IMR-90 (cell line): ENCODE measurements at regions not wholly inside any gene's neighbourhood (a gene's known extent, or its start where the extent isn't known, plus 50 kb on each side); places are given as distances from the start of the nearest gene placed in this dataset.

Experiments
- ATAC-seq: fragments of 200-7000 bp; cut with Tn5 transposase; 2 replicates; pipeline ENCODE4 v1.9.1; 2020; ENCODE audit warnings: low read depth, mild to moderate bottlenecking, moderate library complexity
- BruUV-seq: library from RNA; stranded (reverse); fragments of 400-500 nt; replicated peaks from 2 replicates; lab custom pipeline; 2021; lab: Mats Ljungman, UMichigan
- CTCF ChIA-PET: fragments of 300-600 bp; formaldehyde crosslinking; extraction: SDS; loops from one replicate; lab custom pipeline; 2021; ENCODE audit warnings: antibody characterized with exemption; lab: Yijun Ruan, JAX
- POLR2A ChIA-PET: fragments of 300-600 bp; sonication (Branson Sonifier 250); formaldehyde crosslinking; loops from one replicate; lab custom pipeline; 2022; ENCODE audit warnings: antibody characterized with exemption; ENCODE audit not compliant: unreplicated experiment; lab: Charles Lee
- DNase-seq: peaks from one replicate; pipeline ENCODE4 v3.0.0; 2013
- H2AFZ ChIP-seq: replicated peaks from 2 replicates; pipeline ENCODE3; 2013; ENCODE audit warnings: low read length, mild to moderate bottlenecking; ENCODE audit not compliant: poor library complexity
- H2AK5ac ChIP-seq: 2 replicates; pipeline ENCODE4 v1.6.1; 2013; ENCODE audit warnings: low read depth, low read length, inconsistent platforms
- H2AK9ac ChIP-seq: replicated peaks from 2 replicates; pipeline ENCODE3; 2013; ENCODE audit warnings: mild to moderate bottlenecking, low read depth, low read length, moderate library complexity; ENCODE audit not compliant: poor library complexity
- H2BK120ac ChIP-seq: 2 replicates; pipeline ENCODE4 v1.6.1; 2013; ENCODE audit warnings: low read depth, low read length, inconsistent platforms
- H2BK15ac ChIP-seq: 3 replicates; pipeline ENCODE4 v1.6.1; 2013; ENCODE audit warnings: low read depth, low read length, inconsistent platforms
- H2BK20ac ChIP-seq: 2 replicates; pipeline ENCODE4 v1.6.1; 2013; ENCODE audit warnings: low read depth, mild to moderate bottlenecking, inconsistent platforms, low read length, moderate library complexity
- H2BK5ac ChIP-seq: 2 replicates; pipeline ENCODE4 v1.6.1; 2013; ENCODE audit warnings: mild to moderate bottlenecking, low read depth, low read length, inconsistent platforms; ENCODE audit not compliant: poor library complexity, severe bottlenecking
- H3K14ac ChIP-seq: replicated peaks from 2 replicates; pipeline ENCODE4 v1.6.1; 2013; ENCODE audit warnings: low read depth, low read length, inconsistent platforms
- H3K18ac ChIP-seq: 2 replicates; pipeline ENCODE4 v1.6.1; 2013; ENCODE audit warnings: low read depth, low read length, control low read depth
- H3K23ac ChIP-seq: 2 replicates; pipeline ENCODE4 v1.6.1; 2013; ENCODE audit warnings: low read depth, low read length, inconsistent platforms
- H3K27ac ChIP-seq: 2 replicates; pipeline ENCODE4 v1.5.1; 2013; ENCODE audit warnings: mild to moderate bottlenecking, control low read depth, low read length; ENCODE audit not compliant: insufficient read depth
- H3K27me3 ChIP-seq: 2 replicates; pipeline ENCODE4 v1.6.1; 2013; ENCODE audit warnings: low read length; ENCODE audit not compliant: control insufficient read depth, insufficient read depth
- H3K36me3 ChIP-seq: 2 replicates; pipeline ENCODE4 v1.6.1; 2013; ENCODE audit warnings: low read length, mixed read lengths; ENCODE audit not compliant: control insufficient read depth, insufficient read depth
- H3K4ac ChIP-seq: 2 replicates; pipeline ENCODE4 v1.6.1; 2013; ENCODE audit warnings: low read depth, low read length, inconsistent platforms
- H3K4me1 ChIP-seq: 2 replicates; pipeline ENCODE4 v1.6.1; 2013; ENCODE audit warnings: low read length, mixed read lengths; ENCODE audit not compliant: control insufficient read depth, insufficient read depth
- H3K4me2 ChIP-seq: 2 replicates; pipeline ENCODE4 v1.6.1; 2013; ENCODE audit warnings: low read depth, mild to moderate bottlenecking, control low read depth, low read length, moderate library complexity
- H3K4me3 ChIP-seq: 2 replicates; pipeline ENCODE4 v1.5.1; 2013; ENCODE audit warnings: low read depth, mild to moderate bottlenecking, control low read depth, low read length, moderate library complexity; ENCODE audit not compliant: insufficient read depth
- H3K56ac ChIP-seq: 2 replicates; pipeline ENCODE4 v1.6.1; 2013; ENCODE audit warnings: low read length, inconsistent platforms; ENCODE audit not compliant: insufficient read depth; ENCODE audit errors: extremely low read depth
- H3K79me1 ChIP-seq, 2 experiments: 2 replicates each; pipeline ENCODE4 v1.6.1; 2013; ENCODE audit warnings: low read length in 2 of 2, inconsistent platforms in 1 of 2, low read depth in 1 of 2
- H3K9ac ChIP-seq: 2 replicates; pipeline ENCODE4 v1.6.1; 2013; ENCODE audit warnings: low read depth, low read length, control low read depth
- H3K9me1 ChIP-seq: 2 replicates; pipeline ENCODE4 v1.6.1; 2013; ENCODE audit warnings: low read length, inconsistent platforms; ENCODE audit not compliant: insufficient read depth
- H3K9me3 ChIP-seq: 2 replicates; pipeline ENCODE4 v1.6.1; 2013; ENCODE audit warnings: low read length; ENCODE audit not compliant: control insufficient read depth, insufficient read depth
- H4K20me1 ChIP-seq: 2 replicates; pipeline ENCODE4 v1.6.1; 2013; ENCODE audit warnings: low read length, inconsistent platforms; ENCODE audit not compliant: insufficient read depth
- H4K5ac ChIP-seq: 2 replicates; pipeline ENCODE4 v1.6.1; 2013; ENCODE audit warnings: mild to moderate bottlenecking, low read depth, low read length, control low read depth
- H4K8ac ChIP-seq, 2 experiments: 2 replicates each; pipeline ENCODE4 v1.6.1; 2013; ENCODE audit warnings: low read depth in 2 of 2, low read length in 2 of 2, control low read depth in 1 of 2, inconsistent platforms in 1 of 2
- H4K91ac ChIP-seq: 2 replicates; pipeline ENCODE4 v1.6.1; 2013; ENCODE audit warnings: low read depth, low read length, inconsistent platforms; ENCODE audit not compliant: insufficient read depth
- POLR2A ChIP-seq: IDR thresholded peaks from 2 replicates; pipeline ENCODE4 v1.6.1; 2012; ENCODE audit warnings: mild to moderate bottlenecking, low read depth, low read length
- RAD21 ChIP-seq: IDR thresholded peaks from 2 replicates; pipeline ENCODE4 v1.6.1; 2012; ENCODE audit warnings: low read length, improper control_type of control experiment
- RFX5 ChIP-seq: IDR thresholded peaks from 2 replicates; pipeline ENCODE4 v1.8.0; 2012; ENCODE audit warnings: low read depth, mild to moderate bottlenecking, low read length, moderate library complexity
- WGBS, 2 experiments: methylation state at CpG; one replicate each; pipeline versions ENCODE4 v1.1.5 to v1.1.7; 2013; ENCODE audit warnings: missing lambda C conversion rate in 2 of 2; ENCODE audit not compliant: insufficient read length in 1 of 2; ENCODE audit errors: extremely low coverage in 2 of 2; 5-methylcytosine and 5-hydroxymethylcytosine counted together
- dilution Hi-C: fragments of 300-500 bp; cut with HindIII; formaldehyde crosslinking; loops from one replicate; pipeline ENCODE4 v1.14.3; 2018; ENCODE audit warnings: low sequenced_read_pairs; ENCODE audit not compliant: unreplicated experiment
- in situ Hi-C: fragments of 300-500 bp; cut with MboI; formaldehyde crosslinking; loops from 3 replicates; pipeline ENCODE4 v1.14.3; 2019; ENCODE audit warnings: low sequenced_read_pairs, inconsistent platforms, mixed read lengths
- intact Hi-C: fragments of 100-400 bp; cut with micrococcal nuclease; formaldehyde crosslinking; loops from 2 replicates; pipeline ENCODE4 v1.10.0; 2022
- TF ChIP-seq, protein P1 (sequence below): conservative IDR thresholded peaks from 2 replicates; pipeline ENCODE4 v1.5.1; 2012; ENCODE audit warnings: mild to moderate bottlenecking, low read depth, low read length, improper control_type of control experiment

DNA sequence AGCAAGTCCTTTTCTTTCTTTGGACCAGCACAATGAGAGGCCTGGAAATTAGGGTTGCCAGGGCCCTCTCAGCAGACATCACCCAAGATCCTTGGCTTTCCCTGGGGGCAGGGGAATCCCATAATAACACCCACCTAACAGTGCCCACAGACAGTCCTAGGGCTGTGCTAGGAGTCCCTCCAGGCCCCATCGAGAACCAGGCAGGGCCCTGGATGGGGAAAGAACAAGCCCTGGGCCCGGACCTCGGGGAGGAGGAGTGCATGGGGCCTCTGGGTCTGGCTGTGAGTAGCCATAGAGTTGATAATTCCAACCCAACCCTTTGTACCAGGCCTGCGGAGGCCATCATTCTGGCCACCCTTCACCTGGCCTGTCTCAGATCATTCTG is 201.2 kb upstream of the ZMIZ1 start:
- CTCF ChIA-PET, result no interaction called here
- intact Hi-C loops, result no loop called here
- H3K4me2 ChIP-seq, result no peak overlapping the region

More for the DNA sequence above, 201.2 kb upstream of the ZMIZ1 start:
- Histone ChIP-seq H3K4ac (no peak overlapping the region), H3K14ac (no peak overlapping the region), H3K23ac (no peak overlapping the region), H3K18ac (no peak overlapping the region), H2BK5ac (no peak overlapping the region), H3K27ac (no peak overlapping the region), H4K91ac (no peak overlapping the region), H2BK120ac (no peak overlapping the region), H4K20me1 (no peaks in the 10 kb centered on the region), H2AK5ac (no peak overlapping the region), H2AFZ (no peak overlapping the region), H2BK15ac (no peak overlapping the region), H2AK9ac (no peak overlapping the region), H2BK20ac (no peak overlapping the region), H3K27me3 (peaks cover 38% of the 10 kb centered on the region), H3K9me1 (no peaks in the 10 kb centered on the region; the same call in 1 of the 2 replicates), H4K5ac (no peak overlapping the region), H3K4me1 (no peaks in the 10 kb centered on the region; the same call in 1 of the 2 replicates), H3K79me1 (no peaks in the 10 kb centered on the region), H3K56ac (no peak overlapping the region), H3K9ac (no peak overlapping the region), H3K36me3 (no peaks in the 10 kb centered on the region), H3K9me3 (no peaks in the 10 kb centered on the region), H3K4me3 (no peak overlapping the region), H4K8ac (no peak overlapping the region)
- DNase-seq (no peak), ATAC-seq (no peak)
- in situ Hi-C loops (no loop called here), dilution Hi-C loops (no loop called here)
- no TSS peak for BruUV-seq
- WGBS, 2 experiments, result 75% methylated on average over 1 of the region's 4 CpGs; no CpG with 5 or more reads in 1 of the 2 experiments
- POLR2A ChIA-PET, result no interaction called here
- TF ChIP-seq, protein P1, sequence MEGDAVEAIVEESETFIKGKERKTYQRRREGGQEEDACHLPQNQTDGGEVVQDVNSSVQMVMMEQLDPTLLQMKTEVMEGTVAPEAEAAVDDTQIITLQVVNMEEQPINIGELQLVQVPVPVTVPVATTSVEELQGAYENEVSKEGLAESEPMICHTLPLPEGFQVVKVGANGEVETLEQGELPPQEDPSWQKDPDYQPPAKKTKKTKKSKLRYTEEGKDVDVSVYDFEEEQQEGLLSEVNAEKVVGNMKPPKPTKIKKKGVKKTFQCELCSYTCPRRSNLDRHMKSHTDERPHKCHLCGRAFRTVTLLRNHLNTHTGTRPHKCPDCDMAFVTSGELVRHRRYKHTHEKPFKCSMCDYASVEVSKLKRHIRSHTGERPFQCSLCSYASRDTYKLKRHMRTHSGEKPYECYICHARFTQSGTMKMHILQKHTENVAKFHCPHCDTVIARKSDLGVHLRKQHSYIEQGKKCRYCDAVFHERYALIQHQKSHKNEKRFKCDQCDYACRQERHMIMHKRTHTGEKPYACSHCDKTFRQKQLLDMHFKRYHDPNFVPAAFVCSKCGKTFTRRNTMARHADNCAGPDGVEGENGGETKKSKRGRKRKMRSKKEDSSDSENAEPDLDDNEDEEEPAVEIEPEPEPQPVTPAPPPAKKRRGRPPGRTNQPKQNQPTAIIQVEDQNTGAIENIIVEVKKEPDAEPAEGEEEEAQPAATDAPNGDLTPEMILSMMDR, result no peak
- TF ChIP-seq POLR2A (no peak), RAD21 (no peak), RFX5 (no peak)
